ENCODE measurements at regions not wholly inside any gene's neighbourhood (a gene's known extent, or its start where the extent isn't known, plus 50 kb on each side); places are given as distances from the start of the nearest gene placed in this dataset.

DNA sequence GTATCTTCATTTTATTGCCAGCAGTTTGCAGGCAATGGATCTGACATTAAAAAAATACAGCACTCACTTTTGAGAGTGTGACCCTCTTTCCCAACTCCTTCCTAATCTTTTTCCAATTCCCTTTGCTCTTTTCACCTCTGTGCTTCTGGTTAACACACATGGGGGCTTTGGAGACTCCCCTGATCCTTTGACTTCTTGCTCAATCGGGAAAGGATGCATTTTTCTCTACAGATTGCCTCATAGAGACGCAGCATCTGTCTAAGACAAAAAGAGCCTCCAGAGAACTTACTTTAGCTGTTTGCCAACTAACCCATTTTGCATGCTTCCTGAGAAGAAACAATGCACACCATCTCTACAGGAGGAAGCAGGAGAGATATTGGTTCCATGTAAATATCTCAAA lies 378.3 kb downstream of the PBX1 start:
- Histone ChIP-seq H3K27ac (no peak overlapping the region), H3K4me1 (no peaks in the 10 kb centered on the region), H3K4me3 (no peak overlapping the region), H3K27me3 (ENCODE audit: insufficient read depth in 3 of 3, low read length in 2 of 3) (peaks cover 0 to 3% (median 0%) of the 10 kb centered on the region in 3 donors), H3K36me3 (ENCODE audit: insufficient read depth in 1 of 2, low read depth in 1 of 2) (no peaks in the 10 kb centered on the region), H3K9me3 (no peaks in the 10 kb centered on the region)
- intact Hi-C loops (cut with DNase I), result no loop called here
- no peak for DNase-seq
- no peak for ATAC-seq
- WGBS, 3 donors, result 23 to 28% (median 26%) methylated on average over 2 of the region's 2 CpGs
- TF ChIP-seq, protein P1, sequence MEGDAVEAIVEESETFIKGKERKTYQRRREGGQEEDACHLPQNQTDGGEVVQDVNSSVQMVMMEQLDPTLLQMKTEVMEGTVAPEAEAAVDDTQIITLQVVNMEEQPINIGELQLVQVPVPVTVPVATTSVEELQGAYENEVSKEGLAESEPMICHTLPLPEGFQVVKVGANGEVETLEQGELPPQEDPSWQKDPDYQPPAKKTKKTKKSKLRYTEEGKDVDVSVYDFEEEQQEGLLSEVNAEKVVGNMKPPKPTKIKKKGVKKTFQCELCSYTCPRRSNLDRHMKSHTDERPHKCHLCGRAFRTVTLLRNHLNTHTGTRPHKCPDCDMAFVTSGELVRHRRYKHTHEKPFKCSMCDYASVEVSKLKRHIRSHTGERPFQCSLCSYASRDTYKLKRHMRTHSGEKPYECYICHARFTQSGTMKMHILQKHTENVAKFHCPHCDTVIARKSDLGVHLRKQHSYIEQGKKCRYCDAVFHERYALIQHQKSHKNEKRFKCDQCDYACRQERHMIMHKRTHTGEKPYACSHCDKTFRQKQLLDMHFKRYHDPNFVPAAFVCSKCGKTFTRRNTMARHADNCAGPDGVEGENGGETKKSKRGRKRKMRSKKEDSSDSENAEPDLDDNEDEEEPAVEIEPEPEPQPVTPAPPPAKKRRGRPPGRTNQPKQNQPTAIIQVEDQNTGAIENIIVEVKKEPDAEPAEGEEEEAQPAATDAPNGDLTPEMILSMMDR (IDR thresholded peaks at IDR 0.05), result no peak

DNA sequence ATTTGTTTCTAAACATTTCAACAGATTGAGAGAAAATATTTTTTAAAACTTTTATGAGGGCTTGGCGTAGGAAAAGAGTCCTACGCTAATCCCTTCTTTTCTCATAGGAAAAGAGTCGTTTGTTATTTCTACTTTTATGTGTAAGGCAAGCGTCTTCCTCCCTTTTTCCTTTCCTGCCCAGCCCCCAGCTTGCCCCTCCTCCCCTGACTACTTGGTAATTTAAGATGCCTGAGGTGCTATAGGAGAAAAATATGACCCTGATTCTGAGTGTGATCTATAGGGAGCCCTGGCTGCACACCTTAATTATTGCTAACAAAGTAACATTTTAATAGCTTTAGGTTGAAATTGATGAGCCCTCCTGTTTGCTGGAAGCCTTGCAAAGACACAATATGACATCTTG lies 373.6 kb downstream of the PBX1 start:
- Histone ChIP-seq H3K27me3 (ENCODE audit: insufficient read depth in 3 of 3, low read length in 2 of 3) (peaks cover 0 to 3% (median 0%) of the 10 kb centered on the region in 3 donors), H3K4me3 (no peak overlapping the region), H3K4me1 (no peaks in the 10 kb centered on the region), H3K27ac (no peak overlapping the region), H3K9me3 (no peaks in the 10 kb centered on the region), H3K36me3 (ENCODE audit: insufficient read depth in 1 of 2, low read depth in 1 of 2) (no peaks in the 10 kb centered on the region)
- TF ChIP-seq, protein P1 (IDR thresholded peaks at IDR 0.05), result no peak
- ATAC-seq (no peak), DNase-seq (no peak)
- WGBS, 3 donors, result 52 to 57% (median 52%) methylated on average over 4 of the region's 4 CpGs
- intact Hi-C loops (cut with DNase I), result no loop called here

- Histone ChIP-seq H3K9me3 (no peaks in the 10 kb centered on the region), H3K27ac (no peak overlapping the region), H3K4me3 (no peak overlapping the region), H3K4me1 (no peaks in the 10 kb centered on the region), H3K27me3 (ENCODE audit: insufficient read depth in 3 of 3, low read length in 2 of 3) (peaks cover 0 to 3% (median 0%) of the 10 kb centered on the region in 3 donors), H3K36me3 (ENCODE audit: insufficient read depth in 1 of 2, low read depth in 1 of 2) (no peaks in the 10 kb centered on the region)
- TF ChIP-seq, protein P1 (IDR thresholded peaks at IDR 0.05), result no peak
- DNase-seq, result no peak
- ATAC-seq, result no peak
- intact Hi-C loops (cut with DNase I), result no loop called here
- 92 to 100% (median 96%) methylated on average over 1 of the region's 1 CpG for WGBS, 3 donors
Measured at GRCh38 chr1:164930833-164931232, 371.8 kb downstream of the PBX1 start.

GRCh38 chr1:164930241-164930640 lies 371.3 kb downstream of the PBX1 start:
- H3K4me1 ChIP-seq, result no peaks in the 10 kb centered on the region
- H3K27me3 ChIP-seq (ENCODE audit: insufficient read depth in 3 of 3, low read length in 2 of 3), result peaks cover 0 to 3% (median 0%) of the 10 kb centered on the region in 3 donors
- ATAC-seq (no peak), DNase-seq (no peak)
- H3K27ac ChIP-seq, result no peak overlapping the region
- intact Hi-C loops (cut with DNase I), result no loop called here
- TF ChIP-seq, protein P1 (IDR thresholded peaks at IDR 0.05), result no peak
- H3K4me3 ChIP-seq, result no peak overlapping the region
- H3K36me3 ChIP-seq (ENCODE audit: insufficient read depth in 1 of 2, low read depth in 1 of 2), result no peaks in the 10 kb centered on the region
- WGBS, 3 donors, result 75 to 87% (median 76%) methylated on average over 2 of the region's 2 CpGs
- H3K9me3 ChIP-seq, result no peaks in the 10 kb centered on the region

- no peak for DNase-seq
- no peak overlapping the region for H3K4me3 ChIP-seq
- no peaks in the 10 kb centered on the region for H3K27me3 ChIP-seq (ENCODE audit: insufficient read depth in 3 of 3, low read length in 2 of 3)
- H3K9me3 ChIP-seq, result no peaks in the 10 kb centered on the region
- TF ChIP-seq, protein P1 (IDR thresholded peaks at IDR 0.05), result no peak
- H3K27ac ChIP-seq, result no peak overlapping the region
- H3K36me3 ChIP-seq (ENCODE audit: insufficient read depth in 1 of 2, low read depth in 1 of 2), result no peaks in the 10 kb centered on the region
- intact Hi-C loops (cut with DNase I), result no loop called here
- H3K4me1 ChIP-seq, result no peaks in the 10 kb centered on the region
- ATAC-seq, result no peak
- WGBS, 3 donors, result 46 to 57% (median 51%) methylated on average over 6 of the region's 6 CpGs
Measured at GRCh38 chr1:164928232-164928812, 369.3 kb downstream of the PBX1 start.

Data from psoas muscle (tissue), 7 donors.